Endodermal cell (in vitro differentiated cells): ENCODE measurements at regions not wholly inside any gene's neighbourhood (a gene's known extent, or its start where the extent isn't known, plus 50 kb on each side); places are given as distances from the start of the nearest gene placed in this dataset.

Source experiments
- DNase-seq: peaks from one replicate; pipeline ENCODE4 v3.0.0-alpha.2; 2017
- H3K27ac ChIP-seq: 2 replicates; pipeline ENCODE4 v1.5.1; 2013; ENCODE audit warnings: mild to moderate bottlenecking, low read depth, low read length, moderate library complexity
- H3K27me3 ChIP-seq: 2 replicates; pipeline ENCODE4 v1.6.1; 2013; ENCODE audit warnings: mild to moderate bottlenecking, low read length, moderate library complexity; ENCODE audit not compliant: insufficient read depth, control insufficient read depth, poor library complexity, severe bottlenecking
- H3K36me3 ChIP-seq: 2 replicates; pipeline ENCODE4 v1.7.0; 2013; ENCODE audit warnings: mild to moderate bottlenecking, low read length, moderate library complexity; ENCODE audit not compliant: control insufficient read depth, insufficient read depth
- H3K4me1 ChIP-seq: one replicate; pipeline ENCODE4 v1.7.0; 2013; ENCODE audit warnings: low read length; ENCODE audit not compliant: control insufficient read depth, insufficient read depth
- H3K4me3 ChIP-seq: 2 replicates; pipeline ENCODE4 v1.5.1; 2013; ENCODE audit warnings: mild to moderate bottlenecking, low read length, moderate library complexity
- H3K9ac ChIP-seq: 2 replicates; pipeline ENCODE4 v1.6.1; 2013; ENCODE audit warnings: mild to moderate bottlenecking, low read length, moderate library complexity; ENCODE audit not compliant: poor library complexity, severe bottlenecking; ENCODE audit errors: extremely low read depth
- H3K9me3 ChIP-seq: 2 replicates; pipeline ENCODE4 v1.6.1; 2013; ENCODE audit warnings: mild to moderate bottlenecking, low read length, moderate library complexity; ENCODE audit not compliant: control insufficient read depth
- H3K27ac Mint-ChIP-seq: 2 replicates; pipeline ENCODE4 v1.8.0; 2020; ENCODE audit warnings: mixed read lengths
- H3K27me3 Mint-ChIP-seq: 2 replicates; pipeline ENCODE4 v1.8.0; 2021; ENCODE audit warnings: mild to moderate bottlenecking, mixed read lengths; ENCODE audit not compliant: insufficient read depth
- H3K36me3 Mint-ChIP-seq: 2 replicates; pipeline ENCODE4 v1.8.0; 2020; ENCODE audit warnings: low read depth, mixed read lengths
- H3K4me1 Mint-ChIP-seq: 2 replicates; pipeline ENCODE4 v1.8.0; 2020; ENCODE audit warnings: mixed read lengths
- H3K4me3 Mint-ChIP-seq: 2 replicates; pipeline ENCODE4 v1.8.0; 2020; ENCODE audit warnings: mild to moderate bottlenecking, moderate library complexity, mixed read lengths
- H3K9me3 Mint-ChIP-seq: 2 replicates; pipeline ENCODE4 v1.8.0; 2020; ENCODE audit warnings: mild to moderate bottlenecking, mixed read lengths
- WGBS, 2 experiments: methylation state at CpG; one replicate each; pipeline versions ENCODE4 v1.1.5 to v1.1.7; 2013; ENCODE audit warnings: missing lambda C conversion rate in 2 of 2, mixed read lengths in 1 of 2; ENCODE audit not compliant: insufficient coverage in 1 of 2, insufficient read length in 1 of 2; 5-methylcytosine and 5-hydroxymethylcytosine counted together
- TF ChIP-seq, protein P1 (sequence below): fragments of 200-600 bp; sonication (generic); conservative IDR thresholded peaks from 2 replicates; pipeline ENCODE4 v1.5.0; 2021; ENCODE audit warnings: antibody characterized with exemption, mild to moderate bottlenecking

DNA sequence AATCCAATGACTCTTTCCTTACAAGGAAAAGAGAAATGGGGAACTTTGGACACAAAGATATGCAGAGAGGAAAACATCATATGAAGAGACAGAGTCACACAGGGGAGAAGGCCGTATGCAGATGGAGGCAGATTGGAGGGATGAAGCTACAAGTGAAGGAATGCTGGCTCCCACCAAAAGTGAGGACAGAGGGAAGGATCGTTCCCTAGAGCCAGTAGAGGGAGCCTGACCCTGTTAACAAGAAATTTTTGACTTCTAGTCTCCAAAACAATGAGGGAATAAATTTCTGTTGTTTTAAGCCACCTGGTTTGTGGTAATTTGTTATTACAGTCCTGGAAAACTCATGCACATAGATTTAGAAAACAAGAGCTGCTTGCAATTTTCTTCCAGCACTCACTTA is 169.3 kb downstream of the PMAIP1 start:
- peaks cover 24% of the 10 kb centered on the region for H3K9me3 Mint-ChIP-seq
- no peak for DNase-seq
- WGBS, 2 experiments: 89 to 93% methylated on average over 2 of the region's 2 CpGs
- no peaks in the 10 kb centered on the region for H3K27me3 Mint-ChIP-seq
- H3K27me3 ChIP-seq: no peaks in the 10 kb centered on the region
- no peaks in the 10 kb centered on the region for H3K4me1 ChIP-seq
- peaks cover 11% of the 10 kb centered on the region for H3K36me3 Mint-ChIP-seq
- H3K4me3 ChIP-seq: peak overlapping the region; percentile 53
- H3K4me3 Mint-ChIP-seq: no peak overlapping the region
- H3K27ac Mint-ChIP-seq: no peak overlapping the region
- TF ChIP-seq, protein P1, sequence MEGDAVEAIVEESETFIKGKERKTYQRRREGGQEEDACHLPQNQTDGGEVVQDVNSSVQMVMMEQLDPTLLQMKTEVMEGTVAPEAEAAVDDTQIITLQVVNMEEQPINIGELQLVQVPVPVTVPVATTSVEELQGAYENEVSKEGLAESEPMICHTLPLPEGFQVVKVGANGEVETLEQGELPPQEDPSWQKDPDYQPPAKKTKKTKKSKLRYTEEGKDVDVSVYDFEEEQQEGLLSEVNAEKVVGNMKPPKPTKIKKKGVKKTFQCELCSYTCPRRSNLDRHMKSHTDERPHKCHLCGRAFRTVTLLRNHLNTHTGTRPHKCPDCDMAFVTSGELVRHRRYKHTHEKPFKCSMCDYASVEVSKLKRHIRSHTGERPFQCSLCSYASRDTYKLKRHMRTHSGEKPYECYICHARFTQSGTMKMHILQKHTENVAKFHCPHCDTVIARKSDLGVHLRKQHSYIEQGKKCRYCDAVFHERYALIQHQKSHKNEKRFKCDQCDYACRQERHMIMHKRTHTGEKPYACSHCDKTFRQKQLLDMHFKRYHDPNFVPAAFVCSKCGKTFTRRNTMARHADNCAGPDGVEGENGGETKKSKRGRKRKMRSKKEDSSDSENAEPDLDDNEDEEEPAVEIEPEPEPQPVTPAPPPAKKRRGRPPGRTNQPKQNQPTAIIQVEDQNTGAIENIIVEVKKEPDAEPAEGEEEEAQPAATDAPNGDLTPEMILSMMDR: peak; percentile 51
- no peak overlapping the region for H3K9ac ChIP-seq
- H3K4me1 Mint-ChIP-seq: peaks cover 21% of the 10 kb centered on the region
- no peaks in the 10 kb centered on the region for H3K36me3 ChIP-seq
- H3K9me3 ChIP-seq: peaks cover 21% of the 10 kb centered on the region
- no peak overlapping the region for H3K27ac ChIP-seq

DNA sequence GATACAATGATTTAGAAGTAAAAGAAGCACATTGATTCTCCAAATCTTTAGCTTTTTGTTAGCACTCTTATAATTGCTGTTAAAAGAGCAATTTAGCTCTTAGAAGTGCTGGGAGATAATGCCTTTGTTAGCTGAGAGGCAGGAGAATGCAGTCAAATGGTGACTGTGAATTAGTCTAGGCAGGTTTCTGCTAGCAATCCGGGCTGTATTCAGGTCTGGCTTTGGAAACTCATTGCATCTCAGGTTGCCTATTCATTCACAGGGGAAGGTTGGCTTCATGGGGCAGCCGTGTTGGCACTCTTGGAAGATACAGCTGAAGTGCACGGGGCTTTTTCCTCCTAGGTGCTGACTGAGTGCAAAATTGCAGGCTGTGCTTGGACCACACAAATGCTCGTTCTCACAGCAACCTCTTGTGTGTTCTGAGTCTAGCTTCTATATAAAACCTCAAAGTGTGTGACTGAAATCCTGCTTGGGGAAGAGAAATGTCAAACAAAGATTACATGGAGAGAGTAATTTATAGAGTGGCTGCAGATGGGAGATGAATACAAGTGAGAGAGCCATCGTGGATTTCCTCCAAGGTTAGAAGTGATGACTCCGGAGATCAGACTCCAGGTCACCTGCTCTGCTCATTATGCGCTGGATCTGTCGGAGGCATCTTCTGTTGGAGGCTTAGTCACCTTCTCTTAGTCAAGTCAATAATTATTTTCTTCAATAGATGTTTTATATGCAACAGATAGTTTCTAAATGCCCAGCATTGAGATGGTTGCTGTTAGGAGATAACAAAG is 167.8 kb downstream of the PMAIP1 start:
- Mint-ChIP-seq H3K27me3 (no peaks in the 10 kb centered on the region), H3K27ac (peak overlapping the region; percentile 74), H3K4me3 (no peak overlapping the region), H3K4me1 (peaks cover 21% of the 10 kb centered on the region), H3K36me3 (peaks cover 9% of the 10 kb centered on the region), H3K9me3 (peaks cover 18% of the 10 kb centered on the region)
- no peaks in the 10 kb centered on the region for H3K27me3 ChIP-seq
- no peaks in the 10 kb centered on the region for H3K4me1 ChIP-seq
- WGBS, 2 experiments: 31 to 62% methylated on average over 3 to 8 of the region's 8 CpGs
- no peak overlapping the region for H3K27ac ChIP-seq
- H3K9ac ChIP-seq: peak overlapping the region; percentile 38
- peak overlapping the region; percentile 68 for H3K4me3 ChIP-seq
- no peaks in the 10 kb centered on the region for H3K36me3 ChIP-seq
- H3K9me3 ChIP-seq: peaks cover 17% of the 10 kb centered on the region
- peak; percentile 57 for DNase-seq
- TF ChIP-seq, protein P1: no peak

DNA sequence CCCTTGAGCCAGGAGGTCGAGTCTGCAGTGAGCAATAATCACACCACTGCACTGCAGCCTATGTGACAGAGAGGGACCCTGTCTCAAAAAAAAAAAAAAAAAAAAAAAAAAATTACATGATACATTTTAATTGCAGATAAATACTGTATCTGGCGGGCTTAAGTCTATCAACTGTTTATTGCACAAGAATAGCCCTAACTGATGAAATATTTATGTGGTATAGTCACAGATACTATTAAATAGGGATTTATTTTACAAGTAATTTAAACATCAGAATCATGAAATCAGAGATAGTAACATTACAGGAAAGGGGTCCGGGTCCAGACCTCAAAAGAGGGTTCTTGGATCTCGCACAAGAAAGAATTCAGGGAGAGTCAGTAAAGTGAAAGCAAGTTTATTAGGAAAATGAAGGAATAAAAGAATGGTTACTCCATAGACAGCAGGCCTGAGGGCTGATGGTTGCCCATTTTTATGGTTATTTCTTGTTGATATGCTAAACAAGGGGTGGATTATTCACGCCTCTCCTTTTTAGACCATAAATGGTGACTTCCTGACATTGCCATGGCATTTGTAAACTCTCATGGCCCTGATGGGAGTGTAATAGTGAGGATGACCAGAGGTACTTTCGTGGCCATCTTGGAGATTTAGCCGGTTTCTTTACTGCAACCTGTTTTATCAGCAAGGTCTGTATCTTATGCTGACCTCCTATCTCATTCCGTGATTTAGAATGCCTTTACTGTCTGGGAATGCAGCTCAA is 166.6 kb downstream of the PMAIP1 start:
- H3K36me3 Mint-ChIP-seq: peaks cover 5% of the 10 kb centered on the region
- 38 to 48% methylated on average over 5 to 7 of the region's 8 CpGs for WGBS, 2 experiments
- Histone ChIP-seq H3K27ac (no peak overlapping the region), H3K36me3 (no peaks in the 10 kb centered on the region), H3K4me3 (peak overlapping the region; percentile 68), H3K9me3 (peaks cover 10% of the 10 kb centered on the region), H3K27me3 (no peaks in the 10 kb centered on the region), H3K9ac (peak overlapping the region; percentile 38), H3K4me1 (no peaks in the 10 kb centered on the region)
- TF ChIP-seq, protein P1: no peak
- H3K9me3 Mint-ChIP-seq: peaks cover 22% of the 10 kb centered on the region
- H3K4me3 Mint-ChIP-seq: no peak overlapping the region
- no peak for DNase-seq
- no peaks in the 10 kb centered on the region for H3K27me3 Mint-ChIP-seq
- H3K27ac Mint-ChIP-seq: peak overlapping the region; percentile 74
- peaks cover 21% of the 10 kb centered on the region for H3K4me1 Mint-ChIP-seq
